8988T (cell line): ENCODE measurements at regions not wholly inside any gene's neighbourhood (a gene's known extent, or its start where the extent isn't known, plus 50 kb on each side); places are given as distances from the start of the nearest gene placed in this dataset.

Experiments used
- DNase-seq: peaks from one replicate; pipeline ENCODE4 v3.0.0; 2011

DNA sequence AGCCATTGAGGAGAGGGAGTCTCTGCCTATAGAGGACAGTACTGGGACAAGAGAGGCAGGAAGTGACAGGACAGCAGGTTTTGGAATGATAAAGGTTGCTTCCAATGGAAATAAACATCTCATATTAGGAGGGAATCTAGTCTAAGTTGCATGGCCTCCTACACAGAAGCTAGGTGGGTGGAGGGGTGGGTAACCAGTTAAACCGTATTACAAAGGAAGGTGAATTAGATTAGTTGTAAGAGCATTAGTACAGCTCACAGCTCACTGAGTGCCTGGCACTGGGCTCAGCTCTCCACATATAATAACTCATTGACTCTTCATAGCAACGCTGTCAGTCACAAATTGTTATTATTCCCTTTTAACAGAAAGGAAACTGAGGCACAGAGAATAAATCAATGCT is 468.1 kb downstream of the PTPRU start:
- no peak for DNase-seq

DNA sequence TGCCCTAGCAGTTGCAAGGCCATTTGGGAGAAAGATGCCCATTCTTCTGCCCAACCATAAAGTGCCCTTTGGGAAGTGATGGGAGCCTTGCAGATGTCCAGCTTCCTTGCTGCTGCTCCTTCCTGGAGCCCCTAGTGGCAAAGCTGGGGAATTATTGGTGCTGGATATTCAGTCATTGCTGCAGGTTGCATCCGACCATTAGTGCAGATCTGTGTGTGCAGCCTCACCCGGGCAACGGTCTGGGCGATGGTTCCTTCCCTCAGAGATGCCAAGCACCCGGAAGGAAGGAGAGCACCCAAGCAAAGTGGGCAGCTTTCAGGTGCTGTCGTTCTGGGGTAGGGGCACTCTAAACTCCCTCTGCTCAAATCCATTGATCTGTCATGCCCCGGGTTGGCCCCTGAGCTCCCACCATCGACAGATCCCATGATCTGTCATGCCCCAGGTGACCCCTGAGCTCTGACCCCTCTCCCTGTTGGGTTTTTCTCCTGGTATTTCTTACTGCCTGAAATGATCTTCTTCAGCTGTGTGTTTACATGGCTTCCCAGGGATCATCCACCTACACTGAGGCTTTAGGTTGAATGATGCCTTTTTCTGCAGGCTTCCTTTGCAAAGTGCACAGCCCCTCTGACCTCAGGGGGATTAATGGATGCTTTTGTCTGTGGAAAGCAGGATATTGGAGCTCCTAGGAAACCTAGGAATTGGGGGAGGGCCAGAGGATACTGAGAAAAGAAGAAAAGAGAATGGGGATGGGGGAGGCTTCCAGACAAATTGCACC is 467.5 kb downstream of the PTPRU start:
- DNase-seq = peak; percentile 67

DNA sequence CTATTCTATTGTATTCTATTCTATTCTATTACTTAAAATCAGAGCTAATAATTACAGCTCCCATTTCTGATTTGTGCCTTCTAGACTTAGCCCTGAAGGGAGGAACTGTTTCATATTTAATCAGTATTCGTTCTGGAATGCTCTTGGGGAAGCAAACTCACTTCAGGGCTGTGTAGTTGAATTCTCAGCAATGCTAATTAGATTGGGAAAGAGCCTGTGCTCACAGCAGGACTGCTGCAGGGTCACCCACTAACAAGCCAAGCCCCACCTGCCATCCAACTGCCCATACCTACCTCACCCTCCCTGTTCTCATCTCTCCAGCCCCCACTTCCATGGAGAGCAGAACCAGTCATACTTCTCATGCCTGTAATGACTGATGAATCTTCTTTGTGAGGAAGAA is 464.2 kb downstream of the PTPRU start:
- no peak for DNase-seq

DNA sequence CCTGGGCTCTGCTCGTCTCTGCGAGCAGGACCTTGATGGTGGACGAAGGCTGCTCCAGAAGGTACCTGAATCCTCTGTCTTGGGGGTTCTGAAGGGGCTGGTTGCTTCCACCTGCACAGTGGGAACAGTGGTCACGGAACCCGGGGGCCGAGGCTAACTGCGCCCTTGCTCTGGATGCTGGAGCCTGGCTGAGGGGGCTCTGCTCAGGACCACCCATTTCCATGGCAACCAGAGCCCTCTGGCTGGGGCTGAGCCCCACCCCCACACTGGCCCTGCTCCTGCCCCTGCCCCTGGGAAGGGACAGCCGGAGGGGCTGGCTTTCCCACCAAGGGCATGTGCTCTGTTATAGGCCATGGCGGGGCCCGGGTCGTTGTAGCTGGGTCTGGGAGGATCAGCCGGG is 462.3 kb downstream of the PTPRU start:
- no peak for DNase-seq

DNA sequence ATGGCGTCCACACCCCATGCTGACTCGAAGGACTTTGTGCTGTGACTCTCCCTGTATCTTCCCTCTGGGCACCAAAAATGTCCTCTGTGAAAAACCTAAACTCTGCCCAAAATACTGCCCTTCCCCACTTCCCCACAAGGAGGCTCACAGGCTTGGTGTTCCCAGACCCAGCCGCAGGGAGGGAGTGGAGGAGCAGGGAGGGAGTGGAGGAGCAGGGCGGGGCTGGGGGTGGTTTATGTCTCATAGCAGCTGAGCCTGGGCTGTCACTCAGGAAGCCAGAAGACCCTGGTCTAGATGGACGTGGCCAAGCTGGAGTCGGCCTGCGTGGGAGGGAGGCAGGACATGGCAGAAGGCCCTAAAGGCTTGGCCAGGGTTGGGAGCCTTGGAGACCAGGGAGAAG is 461.7 kb downstream of the PTPRU start:
- DNase-seq = peak; percentile 62

DNA sequence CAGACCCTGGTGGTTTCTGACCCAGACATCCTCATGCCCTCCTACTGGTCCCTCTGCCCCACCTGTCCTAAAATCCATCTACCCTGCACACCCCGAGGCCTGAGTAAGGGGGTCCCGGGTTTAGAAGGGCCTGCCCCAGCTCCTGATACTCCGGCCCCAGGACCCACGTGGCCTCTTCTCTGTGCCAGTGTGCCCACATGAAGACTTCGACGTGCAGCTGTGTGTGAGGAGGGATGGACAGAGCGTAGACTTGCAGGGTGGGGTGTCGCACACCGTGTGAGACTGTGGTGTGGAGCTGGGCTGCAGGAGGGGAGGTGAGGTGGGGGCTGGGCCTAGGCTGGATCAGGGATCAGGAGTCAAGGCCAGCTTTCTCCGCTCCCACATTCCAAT is 461.1 kb downstream of the PTPRU start:
- no peak for DNase-seq

DNA sequence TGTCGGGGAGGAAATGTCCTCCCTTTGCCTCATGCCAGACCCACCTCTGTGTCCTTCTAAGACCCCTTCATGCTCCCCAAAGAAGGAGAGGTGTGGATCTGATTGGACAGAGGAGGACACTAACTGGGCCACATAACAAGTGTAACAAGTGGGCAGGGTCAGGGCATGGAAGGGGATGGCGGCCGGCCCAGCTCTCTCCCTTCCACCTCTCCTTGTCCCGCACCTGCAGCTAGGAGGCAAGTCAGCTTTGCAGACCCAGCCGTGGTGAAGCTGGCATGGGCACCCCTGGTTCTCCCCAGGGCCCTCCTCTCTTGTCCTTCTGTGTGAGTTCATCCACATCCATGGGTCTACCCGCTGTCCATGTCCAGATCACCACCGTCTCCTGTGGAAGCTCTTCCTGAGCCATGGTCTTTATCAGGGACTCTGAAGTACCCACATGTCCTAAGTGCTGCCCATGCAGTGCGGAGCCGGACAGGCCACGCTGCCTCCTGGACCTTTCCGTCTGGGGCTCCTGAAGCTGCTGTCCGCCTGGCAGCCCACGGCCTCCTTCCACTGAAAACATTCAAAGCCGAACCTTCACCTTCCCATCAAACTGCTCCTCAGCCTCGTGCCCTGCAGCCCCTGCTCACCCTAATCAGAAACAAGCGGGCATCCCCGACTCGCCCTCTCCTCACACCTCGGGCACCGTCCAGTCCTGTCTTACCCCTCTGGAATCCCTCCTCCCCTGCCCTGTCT is 460.5 kb downstream of the PTPRU start:
- DNase-seq = no peak

DNA sequence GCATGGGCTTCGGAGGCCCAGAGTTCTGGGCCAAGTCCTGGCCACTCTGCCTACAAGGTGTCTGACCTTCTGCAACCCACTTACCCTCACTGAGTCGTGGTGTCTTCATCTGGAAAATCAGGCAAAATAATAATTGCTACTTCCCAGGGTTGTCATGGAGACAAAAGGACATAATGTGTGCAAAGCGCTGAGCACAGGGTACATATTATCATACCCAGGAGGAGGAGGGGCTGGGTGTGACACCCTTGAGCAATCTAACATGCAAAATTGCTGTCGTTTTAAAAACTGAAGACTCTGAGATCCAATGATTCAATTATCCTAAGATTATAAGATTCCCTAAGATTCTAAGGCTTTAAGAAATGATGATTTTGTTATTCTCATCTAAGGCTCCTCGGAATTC is 459.5 kb downstream of the PTPRU start:
- no peak for DNase-seq

DNA sequence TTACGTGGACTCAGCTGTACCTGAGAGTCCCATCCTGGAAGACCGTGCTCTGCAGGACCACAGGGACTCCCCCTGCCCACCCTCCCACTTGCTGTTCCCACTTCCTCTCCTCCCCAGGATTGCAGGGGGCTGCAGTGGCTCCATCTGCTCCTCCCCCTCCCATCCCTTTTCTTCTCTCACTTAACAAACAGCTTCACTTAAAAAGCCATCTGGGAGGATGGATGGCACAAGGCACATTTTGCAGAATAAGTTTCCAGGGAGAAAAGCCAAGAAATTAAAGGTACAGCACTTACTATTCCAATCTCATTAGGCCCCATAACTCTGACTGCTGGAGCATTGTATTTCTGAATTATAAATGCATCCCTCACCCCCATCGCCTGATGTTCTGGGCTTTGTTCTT is 458.7 kb downstream of the PTPRU start:
- DNase-seq = no peak

DNA sequence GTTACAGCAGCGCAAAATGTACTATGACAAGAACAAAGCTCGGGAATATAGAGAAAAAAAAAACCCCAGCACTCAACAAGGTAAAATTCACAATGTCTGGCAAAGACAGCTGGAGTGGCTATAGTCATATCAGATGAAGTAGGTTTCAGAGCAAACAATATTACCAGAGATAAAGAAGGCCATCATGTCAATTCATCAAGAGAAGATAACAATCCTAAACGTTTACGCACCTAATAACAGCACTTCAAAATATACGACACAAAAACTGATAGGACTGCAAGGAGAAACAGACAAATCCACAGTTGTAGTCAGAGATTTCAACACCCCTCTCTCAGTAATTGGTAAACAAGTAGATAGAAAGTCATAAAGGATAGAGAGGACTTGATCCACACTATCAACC is 455.2 kb downstream of the PTPRU start:
- DNase-seq = no peak

DNA sequence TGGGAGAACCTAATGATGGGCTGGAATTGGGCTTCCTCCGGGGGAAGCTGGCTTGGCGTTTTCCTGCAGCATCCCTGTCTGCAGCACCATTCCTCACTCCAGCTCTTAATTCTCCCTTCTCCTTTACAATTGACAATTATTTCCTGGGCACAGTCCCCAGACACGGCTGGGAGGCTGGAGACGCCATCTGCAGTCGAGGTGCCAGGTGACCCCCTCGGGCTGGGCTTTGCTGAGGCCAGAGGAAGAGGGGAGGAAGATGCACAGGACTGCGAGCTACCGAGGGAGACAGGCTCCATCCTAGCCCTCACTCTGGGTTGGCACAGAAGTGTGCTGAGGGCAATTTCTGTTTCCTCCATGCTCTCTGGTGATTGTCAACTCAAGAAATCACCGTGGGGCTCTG is 453.8 kb downstream of the PTPRU start:
- no peak for DNase-seq

DNA sequence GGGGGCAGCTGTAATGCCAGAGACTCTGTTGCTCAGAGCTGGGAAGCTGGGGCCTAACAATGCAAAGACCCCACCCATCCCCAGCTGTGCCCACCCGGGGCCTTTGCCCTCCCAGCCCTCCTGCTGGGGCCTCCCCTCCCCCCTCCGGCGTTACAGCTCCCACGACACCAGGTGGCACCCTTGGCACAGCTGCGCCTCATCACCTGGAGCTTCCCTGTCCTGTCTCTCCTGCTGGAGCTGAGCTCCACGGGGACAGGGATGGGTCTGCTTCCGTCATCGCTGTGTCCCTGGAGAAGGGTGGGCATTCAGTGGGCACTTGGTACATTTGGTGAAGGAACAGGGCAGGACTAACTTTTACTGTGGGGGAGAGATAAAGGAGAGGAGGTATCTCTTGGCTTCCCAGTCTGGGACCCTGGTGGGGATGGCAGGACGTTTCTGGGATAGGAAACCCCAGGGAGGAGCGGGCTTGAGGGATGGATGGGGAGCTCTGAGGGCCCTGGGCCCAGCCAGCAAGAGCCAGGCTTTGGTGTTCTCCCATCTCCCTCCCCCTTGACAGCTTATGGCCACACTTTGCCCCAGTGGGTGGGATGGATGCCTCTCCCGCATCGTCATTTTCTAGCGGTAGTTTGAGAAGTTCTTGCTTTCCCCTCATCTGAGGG is 453.2 kb downstream of the PTPRU start:
- no peak for DNase-seq

DNA sequence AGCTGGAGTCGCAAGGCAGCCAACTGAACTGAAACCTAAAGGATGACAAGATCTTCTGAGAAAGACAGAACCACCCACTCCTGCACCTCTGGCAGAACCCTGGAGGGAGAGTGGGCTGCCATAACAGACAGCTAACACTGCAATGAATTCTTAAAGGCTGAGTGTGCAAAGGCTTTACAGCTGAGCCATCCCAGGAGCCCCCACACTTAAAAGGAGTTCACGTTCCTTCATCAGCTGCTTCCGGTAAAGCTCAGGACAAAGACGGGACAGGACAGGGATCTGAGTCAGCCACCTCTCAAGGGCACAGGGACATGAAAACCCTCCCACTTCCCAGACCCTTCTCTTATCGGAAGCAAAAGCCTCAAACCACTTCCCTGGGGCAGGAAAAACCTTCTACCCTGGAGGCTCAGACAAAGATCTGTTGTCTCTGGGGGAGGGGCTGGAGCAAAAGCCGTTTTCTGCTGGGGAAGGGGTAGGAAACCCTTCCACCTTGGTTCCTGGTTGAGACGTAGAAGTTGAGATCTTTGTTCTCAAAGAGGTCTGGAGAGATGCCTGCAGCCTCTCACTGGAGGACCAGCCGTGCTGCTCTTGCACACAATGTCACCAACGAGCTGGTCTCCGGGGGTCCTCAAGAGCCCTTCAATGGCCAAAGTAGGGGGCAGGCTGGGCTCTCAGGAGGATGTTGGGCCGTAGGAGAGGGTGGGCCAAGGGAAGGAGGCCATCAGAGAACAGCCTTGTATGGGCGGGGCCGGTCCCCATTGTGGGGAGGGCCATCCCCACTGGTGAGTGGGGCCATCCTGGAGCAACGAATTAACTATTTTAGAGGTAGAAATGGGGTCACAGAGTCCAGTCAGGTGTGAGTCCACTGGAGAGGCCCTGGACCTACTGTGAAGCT is 452.4 kb downstream of the PTPRU start:
- peak; percentile 42 for DNase-seq

DNA sequence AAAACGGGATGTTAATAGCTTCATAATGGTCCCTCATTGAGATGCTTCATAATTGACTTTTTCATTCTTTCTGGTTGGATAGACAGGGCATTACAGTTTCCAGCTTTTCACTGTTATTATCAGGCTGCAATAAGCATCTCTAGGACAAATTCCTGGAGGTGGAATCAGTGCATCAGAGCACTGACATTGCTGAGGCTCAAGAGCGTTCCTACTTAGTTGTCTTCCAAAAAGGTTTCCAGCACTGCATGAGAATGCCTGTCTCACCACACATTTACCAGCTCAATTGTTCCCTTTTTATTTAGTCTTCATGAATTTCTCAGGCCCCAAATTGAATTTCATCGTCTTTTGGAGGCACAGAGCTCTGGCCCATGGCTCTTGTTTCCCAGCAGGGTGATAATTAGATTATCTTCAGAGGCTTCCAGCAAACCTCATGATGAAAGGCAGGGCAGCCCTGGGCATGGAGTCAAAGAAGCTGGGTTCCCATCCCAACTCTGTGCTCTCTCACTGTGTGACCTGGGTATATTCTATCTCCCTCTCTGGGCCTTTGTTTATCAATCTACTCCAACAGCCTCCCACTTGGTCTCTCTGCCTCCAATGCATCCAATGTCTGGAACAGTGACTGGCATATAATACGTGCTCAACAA is 451.4 kb downstream of the PTPRU start:
- no peak for DNase-seq

DNA sequence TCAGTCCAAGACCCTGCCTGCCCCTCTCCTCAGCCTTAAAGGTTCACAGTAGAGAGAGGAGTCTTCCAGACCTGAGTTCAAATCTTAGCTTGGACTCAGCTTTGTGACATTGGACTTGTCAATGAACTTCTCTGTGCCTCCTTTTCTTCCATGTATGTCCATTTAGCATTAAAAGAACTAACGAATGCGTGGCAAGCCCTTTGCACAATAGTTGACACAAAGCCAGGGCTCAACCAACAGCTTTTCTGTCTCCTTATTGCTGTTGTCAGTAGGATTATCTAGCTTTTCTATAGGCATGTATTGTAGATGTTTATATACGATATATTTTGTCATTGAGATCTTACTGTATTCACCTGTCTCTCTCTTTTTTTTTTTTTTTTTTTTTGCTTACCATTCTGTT is 450.8 kb downstream of the PTPRU start:
- DNase-seq = no peak

DNA sequence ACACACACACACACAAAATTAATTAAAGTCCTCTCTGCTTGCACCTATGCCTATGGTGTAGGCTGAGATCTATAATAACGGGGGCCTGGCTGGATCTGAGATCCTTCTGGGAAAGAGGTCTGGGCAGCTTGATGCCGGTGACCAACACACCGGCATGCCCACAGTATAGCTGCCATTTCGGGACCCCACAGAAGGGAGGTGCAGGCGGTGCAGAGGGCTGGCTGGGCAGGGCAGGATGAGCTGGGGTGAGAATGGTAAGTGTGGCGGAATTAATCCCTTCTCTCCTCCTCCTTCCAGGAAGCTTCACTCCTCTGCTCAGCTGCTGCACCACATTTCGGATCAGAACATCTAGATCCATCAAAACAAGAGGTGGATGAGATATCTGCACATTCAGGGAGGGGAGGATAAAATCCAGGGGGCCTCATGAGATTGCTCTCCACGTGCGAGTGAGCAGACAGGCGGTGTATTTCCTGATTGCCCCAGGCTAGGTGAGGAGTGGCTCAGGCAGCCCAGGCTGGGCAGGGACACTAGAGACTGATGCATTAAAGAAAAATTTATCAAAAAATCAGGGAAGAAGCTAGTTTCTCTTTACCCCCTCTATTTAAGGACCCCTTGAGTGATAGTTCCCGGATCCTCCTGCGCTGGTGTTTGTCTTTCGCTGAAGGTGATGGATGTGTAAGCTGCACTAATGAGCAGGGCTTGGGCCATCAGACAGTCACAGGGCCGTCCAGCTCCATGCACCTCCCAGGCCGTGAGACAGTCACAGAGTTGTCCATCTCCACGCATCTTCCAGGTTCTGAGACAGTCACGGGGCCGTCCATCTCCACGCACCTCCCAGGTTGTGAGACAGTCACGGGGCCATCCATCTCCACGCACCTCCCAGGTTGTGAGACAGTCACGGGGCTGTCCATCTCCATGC is 449.9 kb downstream of the PTPRU start:
- DNase-seq = no peak

DNA sequence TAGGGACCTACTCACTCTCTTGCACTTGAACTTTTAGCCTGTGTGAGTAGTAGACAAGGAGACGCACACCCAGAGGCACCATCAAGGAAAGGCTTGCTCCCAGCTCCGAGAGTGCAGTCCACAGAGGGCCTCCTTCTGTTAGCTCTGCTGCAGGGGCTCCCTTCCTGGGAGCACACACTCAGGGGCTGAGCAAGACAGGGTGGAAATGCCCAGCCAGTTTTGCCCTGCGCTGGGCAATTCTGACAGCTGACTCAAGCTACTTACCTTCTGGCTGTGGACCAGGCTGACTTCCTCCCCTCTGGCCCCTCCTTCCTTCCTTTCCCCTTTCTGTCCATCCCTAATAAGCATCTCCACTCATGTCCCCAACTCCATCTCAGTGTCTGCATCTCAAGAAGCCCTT is 449.1 kb downstream of the PTPRU start:
- no peak for DNase-seq

DNA sequence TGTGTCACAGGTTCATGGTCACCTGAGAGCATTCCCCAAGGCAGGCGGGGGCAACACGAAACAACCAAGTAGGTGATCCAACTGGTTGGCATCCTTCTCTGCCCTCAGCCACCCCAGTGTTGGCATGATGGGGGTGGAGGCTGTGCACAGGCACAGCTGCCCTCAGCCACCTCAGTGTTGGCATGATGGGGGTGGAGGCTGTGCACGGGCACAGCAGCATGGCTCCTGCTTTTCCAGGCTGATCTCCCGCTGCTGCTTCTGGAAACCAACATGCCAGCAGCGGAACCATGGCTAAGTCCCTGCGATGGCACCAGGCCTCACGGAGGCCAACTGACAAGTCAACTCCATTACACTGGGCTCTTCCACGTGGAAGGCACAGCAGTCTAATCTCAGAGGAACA is 447.8 kb downstream of the PTPRU start:
- no peak for DNase-seq

DNA sequence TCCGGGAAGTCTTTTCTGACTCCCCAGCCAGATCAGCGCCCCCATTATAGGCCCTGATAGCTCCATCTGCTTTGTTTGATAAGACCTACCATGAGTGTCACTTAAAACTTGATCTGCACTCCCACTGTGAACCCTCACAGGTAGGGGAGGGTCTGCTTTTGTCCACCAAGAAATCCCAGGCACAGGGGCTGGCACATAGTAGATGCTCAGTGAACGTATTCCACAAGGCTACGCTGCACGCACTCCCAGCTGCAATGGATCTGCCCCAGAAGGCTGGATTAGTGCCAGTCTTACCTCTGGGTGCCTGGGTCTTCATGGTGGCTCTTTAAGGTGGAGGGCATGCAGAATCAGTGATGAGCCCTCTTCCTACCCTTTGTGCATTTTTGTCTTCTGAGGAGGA is 447.1 kb downstream of the PTPRU start:
- DNase-seq = no peak

DNA sequence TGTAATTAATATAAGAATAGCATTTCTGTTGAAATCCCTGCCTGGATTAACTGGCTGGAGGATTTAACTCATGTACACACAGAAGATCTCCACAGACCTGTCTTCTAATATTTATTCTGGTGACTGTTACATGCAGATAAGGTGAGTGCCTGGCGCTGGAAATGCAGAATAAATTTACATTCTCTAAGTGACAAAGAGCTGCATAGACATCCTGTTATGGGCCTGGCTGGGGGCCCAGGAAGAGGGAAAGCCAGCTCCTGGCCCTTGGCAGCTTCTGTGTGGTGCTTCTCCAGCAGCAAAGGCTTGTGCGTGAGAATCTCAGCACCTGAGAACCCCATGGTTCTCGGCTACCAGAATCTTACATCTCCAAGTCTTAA is 446.6 kb downstream of the PTPRU start:
- no peak for DNase-seq

DNA sequence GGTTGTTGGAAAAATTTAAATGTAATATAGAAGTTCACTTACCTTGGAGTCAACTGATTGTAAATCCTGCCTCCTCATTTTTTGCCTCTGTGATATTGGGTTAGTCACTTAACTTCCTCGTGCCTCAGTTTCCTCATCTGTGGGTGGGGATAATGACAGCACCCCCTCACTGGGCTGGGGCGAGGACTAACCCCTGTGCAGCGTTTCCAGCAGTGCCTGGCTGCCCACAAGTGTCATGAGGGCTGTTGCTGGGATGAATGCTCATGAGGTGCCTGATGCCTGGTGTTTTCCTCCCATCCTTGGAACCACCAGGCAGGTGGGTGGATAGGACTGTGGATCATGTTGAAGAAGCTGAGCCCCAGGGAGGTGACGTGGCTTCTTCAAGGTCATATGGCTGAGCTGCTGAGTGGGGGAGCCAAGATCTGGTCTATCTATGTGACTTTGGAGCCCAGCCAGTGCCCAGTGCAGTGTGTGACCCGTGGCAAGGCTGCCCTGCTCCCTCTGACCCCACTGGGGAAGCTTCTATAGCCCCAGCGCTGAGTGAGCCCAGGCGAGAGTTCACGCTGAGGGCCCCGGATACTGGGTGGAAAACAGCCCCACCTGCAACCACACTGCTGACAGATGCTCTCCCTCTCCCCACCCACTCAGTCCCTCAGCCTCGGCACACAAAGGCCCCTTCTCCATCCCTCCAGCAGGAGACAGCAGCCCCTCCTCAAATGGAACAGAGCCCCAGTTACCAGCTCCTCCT is 446.0 kb downstream of the PTPRU start:
- no peak for DNase-seq
